KG1 (cell line): ENCODE measurements at regions not wholly inside any gene's neighbourhood (a gene's known extent, or its start where the extent isn't known, plus 50 kb on each side); places are given as distances from the start of the nearest gene placed in this dataset.
"Not testable (repeated sequence)": the region's sequence is repeated elsewhere in the genome, so short reads cannot be mapped to it uniquely, and the experiment has no call there.

Experiments used
- DNase-seq: peaks from one replicate; lab custom pipeline; 2025; lab: John Stamatoyannopoulos, UW

GRCh38 chr5:36739751-36740221 lies 133.4 kb downstream of the SLC1A3 start:
- DNase-seq, result peak; percentile 92

- no peak for DNase-seq
Observed at GRCh38 chr5:36740259-36740898, 134.0 kb downstream of the SLC1A3 start.

- DNase-seq, result no peak
Observed at GRCh38 chr5:36741128-36741527, 134.7 kb downstream of the SLC1A3 start.

- DNase-seq, result no peak
Observed at GRCh38 chr5:36743891-36744772, 132.4 kb upstream of the NIPBL start.

- DNase-seq, result peak; percentile 22
Observed at GRCh38 chr5:36744773-36745589, 131.6 kb upstream of the NIPBL start.

DNA sequence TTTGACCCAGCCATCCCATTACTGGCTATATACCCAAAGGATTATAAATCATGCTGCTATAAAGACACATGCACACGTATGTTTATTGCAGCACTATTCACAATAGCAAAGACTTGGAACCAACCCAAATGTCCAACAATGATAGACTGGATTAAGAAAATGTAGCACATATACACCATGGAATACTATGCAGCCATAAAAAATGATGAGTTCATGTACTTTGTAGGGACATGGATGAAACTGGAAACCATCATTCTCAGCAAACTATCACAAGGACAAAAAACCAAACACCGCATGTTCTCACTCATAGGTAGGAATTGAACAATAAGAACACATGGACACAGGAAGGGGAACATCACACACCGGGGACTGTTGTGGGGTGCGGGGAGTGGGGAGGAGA lies 128.8 kb upstream of the NIPBL start:
- not testable (repeated sequence) for DNase-seq

DNA sequence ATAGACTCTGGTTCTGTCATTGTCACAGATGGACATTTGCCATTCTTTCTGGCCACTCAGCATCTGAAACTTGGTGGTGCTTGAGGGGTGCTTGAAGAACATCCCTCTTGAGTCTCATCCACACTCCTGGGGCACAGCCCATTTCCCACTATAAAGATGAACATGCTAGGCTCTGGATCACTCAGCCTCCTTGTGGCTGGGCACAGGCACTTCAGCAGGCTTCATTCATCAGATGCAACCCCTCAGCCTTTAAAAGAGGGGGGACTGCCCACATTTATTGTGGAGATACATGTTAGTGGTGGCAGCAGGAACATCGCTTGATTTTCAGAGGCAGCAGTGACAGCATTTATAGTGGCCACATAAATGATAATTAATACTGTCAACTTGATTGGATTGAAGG lies 124.7 kb upstream of the NIPBL start:
- DNase-seq, result no peak

- DNase-seq, result no peak
Observed at GRCh38 chr5:36755342-36755741, 121.2 kb upstream of the NIPBL start.

- DNase-seq, result no peak
Observed at GRCh38 chr5:36755920-36756488, 120.6 kb upstream of the NIPBL start.

GRCh38 chr5:36756848-36757247 lies 119.7 kb upstream of the NIPBL start:
- DNase-seq, result no peak

DNA sequence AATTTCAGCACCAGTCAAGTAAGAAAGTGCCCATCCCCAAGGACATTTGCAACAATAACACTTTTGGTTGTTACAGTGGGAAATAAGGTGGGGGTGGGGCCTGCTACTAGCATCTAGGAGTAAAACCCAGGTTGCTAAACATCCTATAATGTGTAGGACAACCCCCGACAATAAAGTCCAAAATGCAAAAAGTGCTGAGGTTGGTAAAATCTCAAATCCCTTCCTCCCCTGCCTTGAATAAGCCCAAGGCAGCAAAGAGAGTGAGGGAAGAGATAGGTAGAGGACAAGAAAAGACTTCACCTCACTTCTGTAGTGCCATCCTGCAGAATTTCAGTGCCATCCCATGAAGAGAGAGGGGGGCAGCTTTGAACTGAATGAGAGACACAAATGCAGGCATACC lies 117.5 kb upstream of the NIPBL start:
- DNase-seq, result no peak

DNA sequence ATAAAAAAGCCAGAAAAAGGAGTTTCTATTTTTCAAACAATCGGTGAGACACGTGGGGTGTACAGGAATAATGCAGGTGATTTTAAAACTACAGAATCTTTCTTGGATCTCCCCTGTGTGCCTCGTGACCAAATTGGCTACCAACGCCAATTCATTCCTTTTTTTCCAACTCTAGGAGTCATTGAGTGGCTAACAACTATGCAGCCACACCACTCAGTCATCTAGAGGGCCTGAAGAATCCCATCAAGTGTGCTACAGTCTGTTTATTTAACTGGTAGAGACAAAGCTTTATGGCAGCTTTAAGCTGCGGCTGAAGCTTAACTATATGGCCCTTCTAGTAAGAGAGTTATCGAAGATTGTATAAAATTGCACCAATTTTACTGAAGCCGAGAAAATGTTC lies 113.1 kb upstream of the NIPBL start:
- DNase-seq, result no peak

DNA sequence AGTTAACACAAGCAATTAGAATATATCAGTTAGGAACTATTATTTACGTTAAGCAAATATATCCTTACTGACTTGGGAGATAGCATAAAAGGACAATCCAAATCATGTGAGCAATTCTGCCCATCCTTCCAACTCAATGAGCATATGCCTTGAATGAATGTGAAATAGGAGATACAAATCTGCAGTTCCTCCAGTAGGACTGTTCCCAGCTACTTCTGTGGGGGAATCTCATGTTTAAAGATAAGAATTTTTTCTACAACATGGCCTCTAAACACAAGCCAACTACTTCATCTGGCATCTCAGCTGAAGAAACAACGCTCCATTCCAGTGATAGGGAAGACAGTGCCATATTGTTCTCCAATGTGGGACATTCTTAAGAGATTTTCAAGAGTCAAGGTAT lies 110.7 kb upstream of the NIPBL start:
- DNase-seq, result no peak

GRCh38 chr5:36766981-36767380 lies 109.6 kb upstream of the NIPBL start:
- no peak for DNase-seq

- no peak for DNase-seq
Observed at GRCh38 chr5:36768450-36768849, 108.1 kb upstream of the NIPBL start.

DNA sequence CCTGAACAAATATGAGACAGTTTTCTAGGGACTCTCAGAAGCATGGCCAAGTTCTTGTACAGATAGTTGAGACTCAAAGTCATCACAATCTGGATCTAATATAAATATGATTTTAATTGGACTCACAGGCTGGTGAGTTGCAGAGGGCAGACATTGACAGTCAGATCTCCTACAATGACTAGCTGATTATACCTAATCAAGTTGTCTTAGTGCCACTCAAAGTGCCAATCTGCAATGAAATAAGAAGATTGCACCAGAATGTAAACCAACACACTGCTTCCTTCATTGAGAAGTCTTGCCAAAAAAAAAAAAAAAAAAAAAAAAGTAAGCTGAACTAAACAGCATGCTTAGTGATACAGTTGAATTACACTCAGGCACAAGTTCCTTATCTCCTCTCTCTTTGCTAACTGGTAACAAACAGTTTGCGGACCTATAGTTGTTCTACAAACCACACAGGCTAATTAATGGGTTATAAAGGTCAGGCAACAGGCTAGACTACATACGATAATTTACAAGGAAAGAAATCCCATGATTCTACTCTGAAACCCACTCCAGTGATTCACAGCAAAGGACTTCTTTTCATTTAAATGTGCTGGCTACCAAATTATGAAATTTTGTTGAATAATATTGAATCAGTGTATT lies 107.3 kb upstream of the NIPBL start:
- DNase-seq, result no peak

- DNase-seq, result no peak
Observed at GRCh38 chr5:36770125-36770524, 106.4 kb upstream of the NIPBL start.

DNA sequence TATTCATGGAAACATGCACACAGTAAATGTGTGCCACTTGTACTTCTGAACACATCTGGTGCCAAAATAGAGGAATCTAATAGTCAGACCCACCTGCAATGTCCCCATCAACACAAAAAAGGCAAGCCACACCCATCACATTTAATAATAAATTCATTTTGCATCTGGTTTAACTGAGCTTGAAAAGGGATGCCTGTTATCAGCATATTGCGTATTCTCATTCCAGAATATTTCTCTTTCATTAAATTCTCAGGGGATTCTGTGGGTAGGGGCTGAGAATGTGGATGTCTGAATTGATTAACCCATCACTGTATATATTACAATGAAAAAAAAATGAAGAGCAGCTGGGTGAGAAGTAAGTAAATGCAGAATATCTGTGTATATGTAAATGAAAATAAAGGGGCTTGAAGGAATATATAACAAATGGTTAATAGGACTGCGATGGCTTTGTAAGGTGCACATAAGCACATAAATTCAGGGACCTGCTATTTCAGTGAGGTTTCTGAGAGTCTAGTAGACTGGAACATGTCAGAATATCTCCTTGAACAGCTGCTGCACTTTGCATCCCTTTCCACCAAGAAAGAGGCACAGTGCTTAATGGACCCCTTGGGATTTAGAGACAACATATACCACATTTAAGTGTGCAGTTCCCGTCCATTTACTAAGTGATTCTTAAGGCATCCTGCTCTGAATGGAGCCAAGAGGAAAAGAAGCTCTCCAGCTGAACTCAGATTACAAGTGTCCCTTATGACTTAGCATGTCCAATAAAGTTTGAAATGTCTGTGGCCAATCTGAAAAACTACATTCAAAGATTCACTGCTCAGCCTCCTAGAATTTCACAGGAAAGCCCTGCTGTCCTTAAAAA lies 104.1 kb upstream of the NIPBL start:
- no peak for DNase-seq

- DNase-seq, result no peak
Observed at GRCh38 chr5:36777105-36777757, 99.3 kb upstream of the NIPBL start.

- no peak for DNase-seq
Observed at GRCh38 chr5:36778336-36778735, 98.2 kb upstream of the NIPBL start.
